GM19043 (cell line): ENCODE measurements at regions not wholly inside any gene's neighbourhood (a gene's known extent, or its start where the extent isn't known, plus 50 kb on each side); places are given as distances from the start of the nearest gene placed in this dataset.
"Not testable (repeated sequence)": the region's sequence is repeated elsewhere in the genome, so short reads cannot be mapped to it uniquely, and the experiment has no call there.

Experiments used
- ATAC-seq: cut with Tn5 transposase; IDR thresholded peaks from one replicate; pipeline ENCODE4 v1.9.1; 2021; ENCODE audit warnings: low read depth; ENCODE audit not compliant: unreplicated experiment

- ATAC-seq, result no peak
These were observed 128.2 kb downstream of the TEX36 start for GRCh38 chr10:125554753-125555152.

GRCh38 chr10:125554016-125554703, 128.8 kb downstream of the TEX36 start:
- ATAC-seq, result no peak

- ATAC-seq, result no peak
These were observed 129.9 kb downstream of the TEX36 start for GRCh38 chr10:125553091-125553490.

GRCh38 chr10:125551247-125551646, 131.7 kb downstream of the TEX36 start:
- no peak for ATAC-seq

- no peak for ATAC-seq
These were observed 132.6 kb downstream of the TEX36 start for GRCh38 chr10:125550362-125550761.

- no peak for ATAC-seq
These were observed 133.3 kb downstream of the TEX36 start for GRCh38 chr10:125549653-125550052.

- no peak for ATAC-seq
These were observed 134.1 kb downstream of the TEX36 start for GRCh38 chr10:125548878-125549277.

GRCh38 chr10:125548356-125548755, 134.6 kb downstream of the TEX36 start:
- ATAC-seq, result no peak

- ATAC-seq, result no peak
These were observed 135.8 kb downstream of the TEX36 start for GRCh38 chr10:125547010-125547650.

GRCh38 chr10:125543796-125544195, 139.2 kb downstream of the TEX36 start:
- ATAC-seq, result no peak

- no peak for ATAC-seq
These were observed 143.8 kb downstream of the TEX36 start for GRCh38 chr10:125538947-125539731.

GRCh38 chr10:125536236-125536635, 146.7 kb downstream of the TEX36 start:
- ATAC-seq, result no peak

- ATAC-seq, result no peak
These were observed 147.4 kb downstream of the TEX36 start for GRCh38 chr10:125535559-125535958.

GRCh38 chr10:125534515-125534914, 148.4 kb downstream of the TEX36 start:
- ATAC-seq, result no peak

GRCh38 chr10:125533866-125534265, 149.1 kb downstream of the TEX36 start:
- ATAC-seq, result no peak

GRCh38 chr10:125531465-125531864, 151.5 kb downstream of the TEX36 start:
- ATAC-seq, result no peak

- ATAC-seq, result no peak
These were observed 159.6 kb downstream of the TEX36 start for GRCh38 chr10:125523347-125523746.

- no peak for ATAC-seq
These were observed 161.0 kb downstream of the TEX36 start for GRCh38 chr10:125521721-125522680.

- ATAC-seq, result no peak
These were observed 162.0 kb downstream of the TEX36 start for GRCh38 chr10:125520968-125521367.

- ATAC-seq, result not testable (repeated sequence)
These were observed 164.6 kb downstream of the TEX36 start for GRCh38 chr10:125518397-125518796.
